ENCODE measurements at regions not wholly inside any gene's neighbourhood (a gene's known extent, or its start where the extent isn't known, plus 50 kb on each side); places are given as distances from the start of the nearest gene placed in this dataset.

DNA sequence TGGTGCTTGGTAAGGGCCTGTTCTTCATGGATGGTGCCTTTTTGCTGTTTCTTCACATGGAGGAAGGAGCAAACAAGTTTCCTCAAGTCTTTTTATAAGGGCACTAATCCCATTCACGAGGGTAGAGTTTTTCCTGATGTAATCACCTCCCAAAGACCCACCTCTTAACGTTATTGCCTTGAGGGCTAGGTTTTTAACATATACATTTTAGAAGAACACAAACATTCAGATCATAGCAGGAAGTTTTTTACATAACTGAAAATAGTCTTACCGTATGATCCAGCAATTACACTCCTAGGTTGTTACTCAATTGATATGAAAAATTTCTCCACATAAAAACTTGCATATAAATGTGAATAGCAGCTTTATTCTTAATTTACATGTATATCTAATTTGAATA, 976.3 kb downstream of the DSC3 start (continued):
- no peak for TF ChIP-seq SREBF2 (IDR thresholded peaks at IDR 0.05)

DNA sequence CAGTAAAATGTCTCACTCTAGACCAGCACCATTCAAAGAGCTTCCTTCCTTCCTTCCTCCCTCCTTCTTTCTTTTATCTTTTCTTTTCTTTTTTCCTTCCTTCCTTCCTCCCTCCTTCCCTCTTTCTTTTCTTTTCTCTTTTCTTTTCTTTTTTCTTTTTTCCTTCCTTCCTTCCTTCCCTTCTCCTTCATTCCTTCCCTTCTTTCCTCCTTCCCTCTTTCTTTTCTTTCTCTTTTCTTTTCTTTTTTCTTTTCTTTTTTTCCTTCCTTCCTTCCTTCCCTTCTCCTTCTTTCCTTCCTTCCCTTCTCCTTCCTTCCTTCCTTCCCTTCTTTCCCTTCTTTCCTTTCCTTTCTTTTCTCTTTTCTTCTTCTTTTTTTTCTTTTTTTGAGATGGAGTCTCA, 985.1 kb downstream of the DSC3 start:
- Histone ChIP-seq H3K27ac (no peak overlapping the region), H3K4me1 (no peaks in the 10 kb centered on the region), H3K4me3 (no peak overlapping the region), H3K4me2 (no peak overlapping the region), H3K9me3 (no peaks in the 10 kb centered on the region)
- POLR2A ChIA-PET, result no interaction called here
- TF ChIP-seq RNF2 (IDR thresholded peaks at IDR 0.05; ENCODE audit: borderline replicate concordance, low read depth) (no peak), NPAS2 (CRISPR knock-in tag; IDR thresholded peaks at IDR 0.05; ENCODE audit: borderline replicate concordance) (no peak), SREBF2 (IDR thresholded peaks at IDR 0.05) (no peak), KDM5A (IDR thresholded peaks at IDR 0.05) (no peak), MAFK (IDR thresholded peaks at IDR 0.05; ENCODE audit: partially characterized antibody) (no peak), ESRRA (IDR thresholded peaks at IDR 0.05; ENCODE audit: borderline replicate concordance, low read length) (no peak), CHD4 (IDR thresholded peaks at IDR 0.05; ENCODE audit: borderline replicate concordance) (no peak)
- TF ChIP-seq, protein P1, sequence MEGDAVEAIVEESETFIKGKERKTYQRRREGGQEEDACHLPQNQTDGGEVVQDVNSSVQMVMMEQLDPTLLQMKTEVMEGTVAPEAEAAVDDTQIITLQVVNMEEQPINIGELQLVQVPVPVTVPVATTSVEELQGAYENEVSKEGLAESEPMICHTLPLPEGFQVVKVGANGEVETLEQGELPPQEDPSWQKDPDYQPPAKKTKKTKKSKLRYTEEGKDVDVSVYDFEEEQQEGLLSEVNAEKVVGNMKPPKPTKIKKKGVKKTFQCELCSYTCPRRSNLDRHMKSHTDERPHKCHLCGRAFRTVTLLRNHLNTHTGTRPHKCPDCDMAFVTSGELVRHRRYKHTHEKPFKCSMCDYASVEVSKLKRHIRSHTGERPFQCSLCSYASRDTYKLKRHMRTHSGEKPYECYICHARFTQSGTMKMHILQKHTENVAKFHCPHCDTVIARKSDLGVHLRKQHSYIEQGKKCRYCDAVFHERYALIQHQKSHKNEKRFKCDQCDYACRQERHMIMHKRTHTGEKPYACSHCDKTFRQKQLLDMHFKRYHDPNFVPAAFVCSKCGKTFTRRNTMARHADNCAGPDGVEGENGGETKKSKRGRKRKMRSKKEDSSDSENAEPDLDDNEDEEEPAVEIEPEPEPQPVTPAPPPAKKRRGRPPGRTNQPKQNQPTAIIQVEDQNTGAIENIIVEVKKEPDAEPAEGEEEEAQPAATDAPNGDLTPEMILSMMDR (IDR thresholded peaks at IDR 0.05), result no peak
- TF ChIP-seq, protein P2, sequence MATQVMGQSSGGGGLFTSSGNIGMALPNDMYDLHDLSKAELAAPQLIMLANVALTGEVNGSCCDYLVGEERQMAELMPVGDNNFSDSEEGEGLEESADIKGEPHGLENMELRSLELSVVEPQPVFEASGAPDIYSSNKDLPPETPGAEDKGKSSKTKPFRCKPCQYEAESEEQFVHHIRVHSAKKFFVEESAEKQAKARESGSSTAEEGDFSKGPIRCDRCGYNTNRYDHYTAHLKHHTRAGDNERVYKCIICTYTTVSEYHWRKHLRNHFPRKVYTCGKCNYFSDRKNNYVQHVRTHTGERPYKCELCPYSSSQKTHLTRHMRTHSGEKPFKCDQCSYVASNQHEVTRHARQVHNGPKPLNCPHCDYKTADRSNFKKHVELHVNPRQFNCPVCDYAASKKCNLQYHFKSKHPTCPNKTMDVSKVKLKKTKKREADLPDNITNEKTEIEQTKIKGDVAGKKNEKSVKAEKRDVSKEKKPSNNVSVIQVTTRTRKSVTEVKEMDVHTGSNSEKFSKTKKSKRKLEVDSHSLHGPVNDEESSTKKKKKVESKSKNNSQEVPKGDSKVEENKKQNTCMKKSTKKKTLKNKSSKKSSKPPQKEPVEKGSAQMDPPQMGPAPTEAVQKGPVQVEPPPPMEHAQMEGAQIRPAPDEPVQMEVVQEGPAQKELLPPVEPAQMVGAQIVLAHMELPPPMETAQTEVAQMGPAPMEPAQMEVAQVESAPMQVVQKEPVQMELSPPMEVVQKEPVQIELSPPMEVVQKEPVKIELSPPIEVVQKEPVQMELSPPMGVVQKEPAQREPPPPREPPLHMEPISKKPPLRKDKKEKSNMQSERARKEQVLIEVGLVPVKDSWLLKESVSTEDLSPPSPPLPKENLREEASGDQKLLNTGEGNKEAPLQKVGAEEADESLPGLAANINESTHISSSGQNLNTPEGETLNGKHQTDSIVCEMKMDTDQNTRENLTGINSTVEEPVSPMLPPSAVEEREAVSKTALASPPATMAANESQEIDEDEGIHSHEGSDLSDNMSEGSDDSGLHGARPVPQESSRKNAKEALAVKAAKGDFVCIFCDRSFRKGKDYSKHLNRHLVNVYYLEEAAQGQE (IDR thresholded peaks at IDR 0.05), result no peak
- TF ChIP-seq, protein P3, sequence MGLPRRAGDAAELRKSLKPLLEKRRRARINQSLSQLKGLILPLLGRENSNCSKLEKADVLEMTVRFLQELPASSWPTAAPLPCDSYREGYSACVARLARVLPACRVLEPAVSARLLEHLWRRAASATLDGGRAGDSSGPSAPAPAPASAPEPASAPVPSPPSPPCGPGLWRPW (IDR thresholded peaks at IDR 0.05), result no peak
- DNase-seq (ENCODE audit: low read depth in 1 of 2, low spot score in 1 of 2), result no peak
- no peak for FAIRE-seq
- ATAC-seq, result no peak
- CTCF ChIA-PET, result no interaction called here

DNA sequence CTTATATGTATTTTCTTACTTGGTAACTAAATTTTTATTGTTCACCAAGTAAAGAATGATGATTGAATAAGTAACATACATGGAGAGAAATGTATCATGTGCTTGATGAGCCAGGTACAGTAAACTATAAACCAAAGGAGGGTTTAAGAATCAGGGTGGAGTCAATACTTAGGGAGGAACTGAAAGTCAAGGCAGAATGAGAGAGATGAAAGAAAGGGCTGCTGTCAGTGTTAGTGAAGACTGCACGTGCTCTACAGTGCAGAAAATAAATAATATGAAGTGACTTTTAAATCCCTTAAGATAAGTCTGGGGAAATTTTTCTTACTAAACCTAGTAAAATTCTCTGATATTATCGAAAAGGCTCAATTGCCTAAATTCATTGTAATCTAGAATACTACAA, 986.0 kb downstream of the DSC3 start:
- 13% methylated on average over 2 of the region's 2 CpGs for WGBS (ENCODE audit: missing lambda C conversion rate)
- ChIA-PET CTCF (no interaction called here), POLR2A (no interaction called here)
- ATAC-seq (no peak), FAIRE-seq (no peak), DNase-seq (ENCODE audit: low read depth in 1 of 2, low spot score in 1 of 2) (no peak)
- no peaks in the 10 kb centered on the region for H3K9me3 ChIP-seq
- H3K27ac ChIP-seq, result no peak overlapping the region
- TF ChIP-seq FOSB (CRISPR knock-in tag; IDR thresholded peaks at IDR 0.05) (no peak), ESRRA (IDR thresholded peaks at IDR 0.05; ENCODE audit: borderline replicate concordance, low read length) (no peak)
- H3K4me1 ChIP-seq, result no peaks in the 10 kb centered on the region
- H3K4me2 ChIP-seq, result no peak overlapping the region
- no peak overlapping the region for H3K4me3 ChIP-seq

DNA sequence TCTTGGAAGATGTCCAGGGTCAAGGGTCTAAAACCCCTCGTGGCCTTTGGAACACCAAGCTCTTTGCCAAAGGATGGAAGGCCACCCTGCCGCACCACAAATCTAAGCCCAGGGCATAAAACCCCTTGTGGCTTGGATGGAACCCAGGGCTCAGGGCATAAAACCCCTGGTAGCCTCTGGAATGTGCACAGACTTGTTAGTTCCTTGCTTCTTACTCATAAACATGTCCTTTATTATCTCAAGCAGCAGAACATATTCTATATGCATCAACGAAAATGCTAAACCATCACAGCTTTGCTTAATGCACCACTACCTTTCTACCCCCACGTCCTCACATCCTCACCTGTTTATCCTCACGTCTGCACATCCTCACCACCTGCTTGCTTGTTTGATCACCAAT, 998.0 kb downstream of the DSC3 start:
- TF ChIP-seq ZC3H11A (IDR thresholded peaks at IDR 0.05) (no peak), CEBPB (IDR thresholded peaks at IDR 0.05) (no peak), NFE2L2 (conservative IDR thresholded peaks at IDR 0.05; ENCODE audit: low read length) (no peak), FOXS1 (CRISPR knock-in tag; IDR thresholded peaks at IDR 0.05) (no peak), RFX5 (IDR thresholded peaks at IDR 0.05) (no peak), PHF8 (IDR thresholded peaks at IDR 0.05; ENCODE audit: borderline replicate concordance, low read depth) (no peak), KDM1A (IDR thresholded peaks at IDR 0.05; ENCODE audit: low read depth) (no peak), CHD4 (IDR thresholded peaks at IDR 0.05; ENCODE audit: borderline replicate concordance) (no peak), BHLHE40 (IDR thresholded peaks at IDR 0.05; ENCODE audit: low read depth, low read length) (no peak)
- TF ChIP-seq, protein P2 (IDR thresholded peaks at IDR 0.05), result no peak
- TF ChIP-seq, protein P4, sequence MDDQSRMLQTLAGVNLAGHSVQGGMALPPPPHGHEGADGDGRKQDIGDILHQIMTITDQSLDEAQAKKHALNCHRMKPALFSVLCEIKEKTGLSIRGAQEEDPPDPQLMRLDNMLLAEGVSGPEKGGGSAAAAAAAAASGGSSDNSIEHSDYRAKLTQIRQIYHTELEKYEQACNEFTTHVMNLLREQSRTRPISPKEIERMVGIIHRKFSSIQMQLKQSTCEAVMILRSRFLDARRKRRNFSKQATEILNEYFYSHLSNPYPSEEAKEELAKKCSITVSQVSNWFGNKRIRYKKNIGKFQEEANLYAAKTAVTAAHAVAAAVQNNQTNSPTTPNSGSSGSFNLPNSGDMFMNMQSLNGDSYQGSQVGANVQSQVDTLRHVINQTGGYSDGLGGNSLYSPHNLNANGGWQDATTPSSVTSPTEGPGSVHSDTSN (IDR thresholded peaks at IDR 0.05), result no peak
- no peak for FAIRE-seq
- Histone ChIP-seq H3K4me3 (no peak overlapping the region), H3K4me2 (no peak overlapping the region), H3K27ac (no peak overlapping the region), H3K4me1 (no peaks in the 10 kb centered on the region), H3K9me3 (no peaks in the 10 kb centered on the region)
- CTCF ChIA-PET, result no interaction called here
- DNase-seq (ENCODE audit: low read depth in 1 of 2, low spot score in 1 of 2), result no peak
- 22% methylated on average over 5 of the region's 5 CpGs for WGBS (ENCODE audit: missing lambda C conversion rate)
- no peak for ATAC-seq
- POLR2A ChIA-PET, result no interaction called here
